ENCODE measurements at regions not wholly inside any gene's neighbourhood (a gene's known extent, or its start where the extent isn't known, plus 50 kb on each side); places are given as distances from the start of the nearest gene placed in this dataset.
A peak's percentile ranks its signal among the peaks of the same experiment; 100 is the strongest.

DNA sequence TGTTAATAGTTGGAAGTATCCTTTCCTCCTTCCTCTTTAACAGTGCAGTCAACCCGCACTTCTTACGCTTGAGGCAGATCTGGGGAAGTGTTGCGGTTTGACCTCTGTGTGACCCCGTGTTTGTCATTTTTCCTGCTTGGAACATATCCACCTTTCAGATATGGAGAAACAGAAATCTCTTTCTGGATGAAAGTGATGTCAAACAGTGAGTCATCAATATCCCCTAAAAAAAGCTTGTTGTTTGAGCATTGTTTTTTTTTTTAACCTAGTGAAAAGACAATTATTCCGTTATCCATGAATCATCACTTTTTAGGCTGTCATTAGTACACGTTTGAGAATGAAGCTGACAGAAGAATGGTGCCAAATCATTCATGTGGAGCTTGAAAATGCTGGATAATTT is 293.7 kb downstream of the ARPP21 start:
- Histone ChIP-seq H3K36me3 (ENCODE audit: insufficient read depth, low read length) (no peaks in the 10 kb centered on the region), H3K27ac (no peak overlapping the region), H3K4me3 (no peak overlapping the region), H3K9ac (ENCODE audit: insufficient read length) (no peak overlapping the region), H3K9me3 (ENCODE audit: low read depth, low read length) (no peaks in the 10 kb centered on the region)
- no peak for DNase-seq (ENCODE audit: low read depth, low spot score)
- TF ChIP-seq EZH2 (IDR thresholded peaks at IDR 0.05) (no peak), POLR2AphosphoS5 (IDR thresholded peaks at IDR 0.05; ENCODE audit: borderline replicate concordance, low read depth, low read length) (no peak), FOXP2 (optimal IDR thresholded peaks at IDR 0.05; ENCODE audit: control extremely low read depth, extremely low read length, insufficient read depth) (no peak)

GRCh38 chr3:35936571-35936970 is 297.2 kb downstream of the ARPP21 start:
- H3K4me3 ChIP-seq: no peak overlapping the region
- no peaks in the 10 kb centered on the region for H3K36me3 ChIP-seq (ENCODE audit: insufficient read depth, low read length)
- H3K27ac ChIP-seq: no peak overlapping the region
- TF ChIP-seq POLR2AphosphoS5 (IDR thresholded peaks at IDR 0.05; ENCODE audit: borderline replicate concordance, low read depth, low read length): no peak
- TF ChIP-seq EZH2 (IDR thresholded peaks at IDR 0.05): no peak
- no peak for TF ChIP-seq FOXP2 (optimal IDR thresholded peaks at IDR 0.05; ENCODE audit: control extremely low read depth, extremely low read length, insufficient read depth)
- no peaks in the 10 kb centered on the region for H3K9me3 ChIP-seq (ENCODE audit: low read depth, low read length)
- no peak overlapping the region for H3K9ac ChIP-seq (ENCODE audit: insufficient read length)
- DNase-seq (ENCODE audit: low read depth, low spot score): no peak

DNA sequence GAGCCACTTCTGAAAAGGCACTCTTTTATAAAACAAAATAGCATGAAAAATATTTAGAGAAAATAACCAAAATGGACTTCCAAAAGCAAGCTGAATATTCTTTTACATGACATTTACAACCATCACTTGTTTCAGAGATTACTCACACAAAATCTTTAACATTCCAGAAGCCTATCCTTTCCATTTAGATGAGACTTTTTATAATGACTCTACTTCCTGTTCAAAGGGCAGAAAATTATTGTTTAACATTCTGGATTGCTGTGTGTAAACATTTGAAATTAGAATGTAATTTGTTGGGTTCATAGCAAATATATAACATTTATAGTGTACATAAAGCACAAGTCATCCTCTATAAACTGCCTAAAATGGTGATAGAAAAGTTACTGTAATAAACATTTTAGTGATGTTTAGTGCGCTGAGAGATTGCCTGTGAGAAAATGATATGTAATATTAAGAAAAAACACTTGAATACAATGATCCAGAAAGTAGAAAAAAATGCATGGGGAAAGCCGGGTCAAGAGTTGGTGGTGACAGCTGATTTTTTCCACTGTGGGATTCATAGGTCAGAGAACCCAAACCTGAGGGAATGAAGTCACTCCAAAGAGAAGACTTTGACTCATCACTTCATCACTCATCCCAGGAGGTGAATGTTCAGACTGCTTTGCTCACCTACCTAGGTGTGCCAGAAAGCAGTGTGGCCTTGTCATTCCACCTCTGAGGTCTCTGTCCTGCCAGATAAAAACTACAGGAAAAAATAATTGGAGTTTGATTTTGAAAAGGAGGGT is 305.8 kb downstream of the ARPP21 start:
- TF ChIP-seq FOXP2 (optimal IDR thresholded peaks at IDR 0.05; ENCODE audit: control extremely low read depth, extremely low read length, insufficient read depth) (no peak), POLR2AphosphoS5 (IDR thresholded peaks at IDR 0.05; ENCODE audit: borderline replicate concordance, low read depth, low read length) (no peak)
- Histone ChIP-seq H3K9me3 (ENCODE audit: low read depth, low read length) (no peaks in the 10 kb centered on the region), H3K27ac (peak overlapping the region; percentile 99), H3K4me3 (peak overlapping the region; percentile 47), H3K9ac (ENCODE audit: insufficient read length) (peak overlapping the region; percentile 66), H3K36me3 (ENCODE audit: insufficient read depth, low read length) (no peaks in the 10 kb centered on the region)
- no peak for DNase-seq (ENCODE audit: low read depth, low spot score)

DNA sequence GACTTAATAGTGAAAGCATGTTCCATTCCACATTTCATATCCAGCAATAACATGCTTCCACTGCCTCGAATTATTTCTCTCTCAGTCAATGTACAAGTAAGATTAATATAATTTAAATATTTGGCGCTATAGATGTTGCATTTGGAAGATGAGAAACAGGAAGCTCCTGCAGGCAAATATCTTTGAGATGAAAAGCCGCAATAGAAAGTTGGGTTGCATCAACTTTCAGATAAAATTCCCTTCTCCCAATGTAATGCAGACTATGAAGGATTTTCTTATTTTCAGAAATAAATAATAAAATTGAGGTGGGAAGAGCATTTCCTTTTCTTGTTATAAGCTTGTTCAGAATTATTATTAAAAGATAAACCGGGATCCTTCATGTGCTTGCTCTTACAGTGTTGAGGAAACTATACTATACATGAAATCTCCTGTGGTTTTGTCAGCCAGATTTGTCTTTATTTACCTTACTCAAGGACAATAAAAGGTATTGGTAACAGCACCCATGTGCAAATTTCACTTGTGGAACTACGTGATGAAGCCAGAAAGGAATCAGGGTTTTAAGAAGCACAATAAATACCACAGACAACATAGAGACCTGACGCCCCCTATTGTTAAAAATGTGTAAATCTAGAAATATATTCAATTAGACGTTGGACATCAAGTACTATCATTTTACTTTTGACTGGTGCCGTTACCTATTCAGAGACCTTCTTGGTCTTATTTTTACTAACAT is 307.0 kb downstream of the ARPP21 start:
- peak overlapping the region; percentile 99 for H3K27ac ChIP-seq
- peak overlapping the region; percentile 66 for H3K9ac ChIP-seq (ENCODE audit: insufficient read length)
- no peaks in the 10 kb centered on the region for H3K9me3 ChIP-seq (ENCODE audit: low read depth, low read length)
- TF ChIP-seq POLR2AphosphoS5 (IDR thresholded peaks at IDR 0.05; ENCODE audit: borderline replicate concordance, low read depth, low read length) (no peak), FOXP2 (optimal IDR thresholded peaks at IDR 0.05; ENCODE audit: control extremely low read depth, extremely low read length, insufficient read depth) (no peak), EZH2 (IDR thresholded peaks at IDR 0.05) (no peak)
- peak overlapping the region; percentile 62 for H3K4me3 ChIP-seq
- no peaks in the 10 kb centered on the region for H3K36me3 ChIP-seq (ENCODE audit: insufficient read depth, low read length)
- DNase-seq (ENCODE audit: low read depth, low spot score): peak; percentile 81

GRCh38 chr3:35946854-35947515 is 307.7 kb downstream of the ARPP21 start:
- Histone ChIP-seq H3K9me3 (ENCODE audit: low read depth, low read length) (no peaks in the 10 kb centered on the region), H3K4me3 (peak overlapping the region; percentile 52), H3K9ac (ENCODE audit: insufficient read length) (peak overlapping the region; percentile 20), H3K27ac (peak overlapping the region; percentile 99), H3K36me3 (ENCODE audit: insufficient read depth, low read length) (no peaks in the 10 kb centered on the region)
- no peak for TF ChIP-seq EZH2 (IDR thresholded peaks at IDR 0.05)
- TF ChIP-seq FOXP2 (optimal IDR thresholded peaks at IDR 0.05; ENCODE audit: control extremely low read depth, extremely low read length, insufficient read depth): no peak
- no peak for TF ChIP-seq POLR2AphosphoS5 (IDR thresholded peaks at IDR 0.05; ENCODE audit: borderline replicate concordance, low read depth, low read length)
- no peak for DNase-seq (ENCODE audit: low read depth, low spot score)

DNA sequence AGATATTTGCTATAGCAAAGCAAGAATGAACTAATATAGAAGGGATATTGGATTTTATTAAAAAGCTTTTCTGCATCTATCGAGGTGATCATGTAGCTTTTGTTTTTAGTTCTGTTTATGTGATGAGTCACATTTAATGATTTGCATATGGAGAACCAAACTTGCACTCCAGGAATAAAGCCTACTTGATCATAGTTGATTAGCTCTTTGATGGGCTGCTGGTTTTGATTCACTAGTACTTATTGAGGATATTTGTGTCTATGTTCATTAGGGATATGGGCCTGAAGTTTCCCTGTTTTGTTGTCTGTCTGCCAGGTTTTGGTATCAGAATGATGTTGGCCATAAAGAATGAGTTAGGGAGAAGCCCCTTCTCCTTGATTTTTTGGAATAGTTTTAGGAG is 310.7 kb downstream of the ARPP21 start:
- no peak overlapping the region for H3K9ac ChIP-seq (ENCODE audit: insufficient read length)
- H3K36me3 ChIP-seq (ENCODE audit: insufficient read depth, low read length): no peaks in the 10 kb centered on the region
- TF ChIP-seq POLR2AphosphoS5 (IDR thresholded peaks at IDR 0.05; ENCODE audit: borderline replicate concordance, low read depth, low read length) (no peak), FOXP2 (optimal IDR thresholded peaks at IDR 0.05; ENCODE audit: control extremely low read depth, extremely low read length, insufficient read depth) (no peak), EZH2 (IDR thresholded peaks at IDR 0.05) (no peak)
- no peak for DNase-seq (ENCODE audit: low read depth, low spot score)
- no peaks in the 10 kb centered on the region for H3K9me3 ChIP-seq (ENCODE audit: low read depth, low read length)
- no peak overlapping the region for H3K4me3 ChIP-seq
- H3K27ac ChIP-seq: no peak overlapping the region

GRCh38 chr3:35954413-35954812 is 315.1 kb downstream of the ARPP21 start:
- TF ChIP-seq FOXP2 (optimal IDR thresholded peaks at IDR 0.05; ENCODE audit: control extremely low read depth, extremely low read length, insufficient read depth) (no peak), EZH2 (IDR thresholded peaks at IDR 0.05) (no peak), POLR2AphosphoS5 (IDR thresholded peaks at IDR 0.05; ENCODE audit: borderline replicate concordance, low read depth, low read length) (no peak)
- H3K4me3 ChIP-seq: no peak overlapping the region
- H3K27ac ChIP-seq: peak overlapping the region; percentile 87
- peaks cover 3% of the 10 kb centered on the region; the same call in 1 of the 2 replicates for H3K9me3 ChIP-seq (ENCODE audit: low read depth, low read length)
- H3K9ac ChIP-seq (ENCODE audit: insufficient read length): no peak overlapping the region
- no peak for DNase-seq (ENCODE audit: low read depth, low spot score)
- no peaks in the 10 kb centered on the region for H3K36me3 ChIP-seq (ENCODE audit: insufficient read depth, low read length)

GRCh38 chr3:35965908-35966307 is 326.6 kb downstream of the ARPP21 start:
- peak overlapping the region; percentile 67 for H3K9ac ChIP-seq (ENCODE audit: insufficient read length)
- no peaks in the 10 kb centered on the region for H3K9me3 ChIP-seq (ENCODE audit: low read depth, low read length)
- no peak for TF ChIP-seq POLR2AphosphoS5 (IDR thresholded peaks at IDR 0.05; ENCODE audit: borderline replicate concordance, low read depth, low read length)
- peak overlapping the region; percentile 94 for H3K27ac ChIP-seq
- no peak for DNase-seq (ENCODE audit: low read depth, low spot score)
- H3K4me3 ChIP-seq: 0 out of 2 replicates have a peak overlapping the region, but pooled peaks have one; percentile 41
- H3K36me3 ChIP-seq (ENCODE audit: insufficient read depth, low read length): no peaks in the 10 kb centered on the region
